ENCODE measurements at regions not wholly inside any gene's neighbourhood (a gene's known extent, or its start where the extent isn't known, plus 50 kb on each side); places are given as distances from the start of the nearest gene placed in this dataset.
"Not testable (repeated sequence)": the region's sequence is repeated elsewhere in the genome, so short reads cannot be mapped to it uniquely, and the experiment has no call there.

GRCh38 chr14:106200541-106201315 is 674.3 kb downstream of the TMEM121 start:
- in situ Hi-C loops (cut with MboI; ENCODE audit: low sequenced_read_pairs), result no loop called here

- in situ Hi-C loops (cut with MboI; ENCODE audit: low sequenced_read_pairs), result no loop called here
These were observed 675.0 kb downstream of the TMEM121 start for GRCh38 chr14:106201376-106201775.

- in situ Hi-C loops (cut with MboI; ENCODE audit: low sequenced_read_pairs), result no loop called here
These were observed 677.1 kb downstream of the TMEM121 start for GRCh38 chr14:106203438-106203837.

- in situ Hi-C loops (cut with MboI; ENCODE audit: low sequenced_read_pairs), result no loop called here
These were observed 677.7 kb downstream of the TMEM121 start for GRCh38 chr14:106204063-106204462.

- in situ Hi-C loops (cut with MboI; ENCODE audit: low sequenced_read_pairs), result no loop called here
These were observed 680.9 kb downstream of the TMEM121 start for GRCh38 chr14:106207316-106207715.

GRCh38 chr14:106208794-106209193 is 682.4 kb downstream of the TMEM121 start:
- in situ Hi-C loops (cut with MboI; ENCODE audit: low sequenced_read_pairs), result no loop called here

- in situ Hi-C loops (cut with MboI; ENCODE audit: low sequenced_read_pairs), result no loop called here
These were observed 683.4 kb downstream of the TMEM121 start for GRCh38 chr14:106209755-106210154.

- in situ Hi-C loops (cut with MboI; ENCODE audit: low sequenced_read_pairs), result no loop called here
These were observed 684.3 kb downstream of the TMEM121 start for GRCh38 chr14:106210650-106211049.

- in situ Hi-C loops (cut with MboI; ENCODE audit: low sequenced_read_pairs), result no loop called here
These were observed 685.0 kb downstream of the TMEM121 start for GRCh38 chr14:106211334-106211900.

GRCh38 chr14:106215229-106215628 is 688.8 kb downstream of the TMEM121 start:
- in situ Hi-C loops (cut with MboI; ENCODE audit: low sequenced_read_pairs), result no loop called here

GRCh38 chr14:106216679-106217078 is 690.3 kb downstream of the TMEM121 start:
- in situ Hi-C loops (cut with MboI; ENCODE audit: low sequenced_read_pairs), result no loop called here

GRCh38 chr14:106218174-106218573 is 691.8 kb downstream of the TMEM121 start:
- in situ Hi-C loops (cut with MboI; ENCODE audit: low sequenced_read_pairs), result no loop called here

GRCh38 chr14:106222311-106222710 is 695.9 kb downstream of the TMEM121 start:
- in situ Hi-C loops (cut with MboI; ENCODE audit: low sequenced_read_pairs), result no loop called here

GRCh38 chr14:106222731-106223130 is 696.3 kb downstream of the TMEM121 start:
- in situ Hi-C loops (cut with MboI; ENCODE audit: low sequenced_read_pairs), result no loop called here

GRCh38 chr14:106227793-106228192 is 701.4 kb downstream of the TMEM121 start:
- in situ Hi-C loops (cut with MboI; ENCODE audit: low sequenced_read_pairs), result no loop called here

- in situ Hi-C loops (cut with MboI; ENCODE audit: low sequenced_read_pairs), result no loop called here
These were observed 702.3 kb downstream of the TMEM121 start for GRCh38 chr14:106228541-106229158.

GRCh38 chr14:106230071-106230470 is 703.7 kb downstream of the TMEM121 start:
- in situ Hi-C loops (cut with MboI; ENCODE audit: low sequenced_read_pairs), result no loop called here

- in situ Hi-C loops (cut with MboI; ENCODE audit: low sequenced_read_pairs), result not testable (repeated sequence)
These were observed 706.8 kb downstream of the TMEM121 start for GRCh38 chr14:106233191-106233590.

- in situ Hi-C loops (cut with MboI; ENCODE audit: low sequenced_read_pairs), result not testable (repeated sequence)
These were observed 708.3 kb downstream of the TMEM121 start for GRCh38 chr14:106234525-106235254.

GRCh38 chr14:106235356-106236159 is 709.2 kb downstream of the TMEM121 start:
- in situ Hi-C loops (cut with MboI; ENCODE audit: low sequenced_read_pairs), result no loop called here

Data from HL-60/S4 (cell line).